PC-3 (cell line): ENCODE measurements at regions not wholly inside any gene's neighbourhood (a gene's known extent, or its start where the extent isn't known, plus 50 kb on each side); places are given as distances from the start of the nearest gene placed in this dataset.

Source experiments
- ATAC-seq: fragments of 200-7000 bp; cut with Tn5 transposase; 2 replicates; pipeline ENCODE4 v1.9.1; 2020; ENCODE audit warnings: mild to moderate bottlenecking, moderate library complexity
- BruUV-seq: library from RNA; stranded (reverse); fragments of 400-500 nt; replicated peaks from 2 replicates; lab custom pipeline; 2021; lab: Mats Ljungman, UMichigan
- CTCF ChIA-PET: fragments of 300-600 bp; sonication (Branson Sonifier 250); formaldehyde crosslinking; loops from one replicate; lab custom pipeline; 2022; ENCODE audit warnings: antibody characterized with exemption; lab: Charles Lee
- POLR2A ChIA-PET: fragments of 300-600 bp; sonication (Branson Sonifier 250); formaldehyde crosslinking; loops from one replicate; lab custom pipeline; 2022; ENCODE audit warnings: antibody characterized with exemption; ENCODE audit not compliant: unreplicated experiment; lab: Charles Lee
- DNase-seq: peaks from one replicate; pipeline ENCODE4 v3.0.0-alpha.2; 2015
- H2AFZ ChIP-seq: fragments of 300-600 bp; sonication (generic); 2 replicates; pipeline ENCODE4 v1.6.0; 2016; ENCODE audit warnings: antibody characterized with exemption, low read length
- H3F3A ChIP-seq: fragments of 300-600 bp; sonication (generic); one replicate; pipeline ENCODE4 v1.6.0; 2017; ENCODE audit warnings: antibody characterized with exemption, low read length, control low read depth, mild to moderate bottlenecking; ENCODE audit not compliant: unreplicated experiment
- H3K27ac ChIP-seq: fragments of 300-600 bp; sonication (generic); 2 replicates; pipeline ENCODE4 v1.5.1; 2016; ENCODE audit warnings: mild to moderate bottlenecking, low read length
- H3K27me3 ChIP-seq: fragments of 300-600 bp; sonication (generic); 2 replicates; pipeline ENCODE4 v1.6.1; 2016; ENCODE audit warnings: low read length, mixed read lengths
- H3K36me3 ChIP-seq: fragments of 300-600 bp; sonication (generic); 2 replicates; pipeline ENCODE4 v1.6.1; 2016; ENCODE audit warnings: low read depth, mixed run types, low read length, mixed read lengths
- H3K4me1 ChIP-seq: fragments of 300-600 bp; sonication (generic); 2 replicates; pipeline ENCODE4 v1.5.1; 2016; ENCODE audit warnings: low read length; ENCODE audit not compliant: insufficient read depth
- H3K4me2 ChIP-seq: fragments of 300-600 bp; sonication (generic); 2 replicates; pipeline ENCODE4 v1.6.0; 2016; ENCODE audit warnings: low read length
- H3K4me3 ChIP-seq: fragments of 300-600 bp; sonication (generic); 2 replicates; pipeline ENCODE4 v1.5.1; 2016; ENCODE audit warnings: mild to moderate bottlenecking, low read length, mixed read lengths
- H3K79me2 ChIP-seq: fragments of 300-600 bp; sonication (generic); 2 replicates; pipeline ENCODE4 v1.6.1; 2017; ENCODE audit warnings: low read length, mixed read lengths
- H3K9ac ChIP-seq: fragments of 300-600 bp; sonication (generic); 2 replicates; pipeline ENCODE4 v1.6.0; 2016; ENCODE audit warnings: mild to moderate bottlenecking, low read length
- H3K9me2 ChIP-seq: fragments of 300-600 bp; sonication (generic); replicated peaks from 2 replicates; pipeline ENCODE4 v1.6.1; 2016; ENCODE audit warnings: mixed run types, low read length, mixed read lengths
- H3K9me3 ChIP-seq: fragments of 300-600 bp; sonication (generic); 2 replicates; pipeline ENCODE4 v1.6.1; 2016; ENCODE audit warnings: low read length, mixed read lengths
- H4K20me1 ChIP-seq: fragments of 300-600 bp; sonication (generic); 2 replicates; pipeline ENCODE4 v1.6.1; 2016; ENCODE audit warnings: low read length, mixed read lengths
- EZH2 ChIP-seq: fragments of 300-600 bp; sonication (generic); IDR thresholded peaks from one replicate; pipeline ENCODE4 v1.6.1; 2017; ENCODE audit warnings: antibody characterized with exemption, mild to moderate bottlenecking, low read length; ENCODE audit not compliant: unreplicated experiment
- EZH2phosphoT487 ChIP-seq: fragments of 300-600 bp; sonication (generic); IDR thresholded peaks from 2 replicates; pipeline ENCODE4 v1.6.1; 2018; ENCODE audit warnings: mild to moderate bottlenecking, antibody characterized with exemption, low read length, borderline replicate concordance
- intact Hi-C: fragments of 100-400 bp; cut with micrococcal nuclease; formaldehyde crosslinking; loops from 2 replicates; pipeline ENCODE4 v1.9.0; 2023
- TF ChIP-seq, protein P1 (sequence below): fragments of 300-600 bp; sonication (generic); conservative IDR thresholded peaks from 2 replicates; pipeline ENCODE4 v1.5.1; 2017; ENCODE audit warnings: antibody characterized with exemption, low read depth, mild to moderate bottlenecking, low read length

DNA sequence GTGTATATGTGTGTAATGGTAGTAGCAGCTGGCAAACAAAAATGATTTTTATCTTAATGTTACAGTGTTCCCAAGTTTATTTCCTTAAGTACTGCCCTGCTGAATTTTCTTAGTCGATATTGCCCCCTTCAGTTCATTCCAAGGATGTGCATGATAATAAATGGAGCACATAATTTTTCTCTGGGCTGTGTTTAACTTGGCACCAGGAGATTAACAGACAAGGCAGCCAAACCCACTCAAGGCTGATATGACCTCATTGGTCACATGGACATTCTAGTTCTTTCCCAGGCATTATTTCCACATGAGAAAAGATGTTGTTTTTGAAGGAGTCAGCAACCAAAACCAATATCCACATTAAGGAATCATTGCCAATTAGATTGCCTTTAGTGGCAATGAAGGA, 61.8 kb downstream of the COX7C start:
- no TSS peak for BruUV-seq
- Histone ChIP-seq H3K27me3 (peaks cover 5% of the 10 kb centered on the region; the same call in 1 of the 2 replicates), H3K4me2 (no peak overlapping the region), H3K36me3 (no peaks in the 10 kb centered on the region), H4K20me1 (no peaks in the 10 kb centered on the region), H3F3A (no peaks in the 10 kb centered on the region), H2AFZ (no peak overlapping the region), H3K79me2 (no peaks in the 10 kb centered on the region), H3K9ac (no peak overlapping the region), H3K27ac (no peak overlapping the region), H3K9me3 (no peaks in the 10 kb centered on the region), H3K4me3 (no peak overlapping the region), H3K9me2 (no peaks in the 10 kb centered on the region), H3K4me1 (no peaks in the 10 kb centered on the region)
- intact Hi-C loops = loop anchor here (1.0 to 5.0 kb wide), 7 partner anchors 113 to 476 kb away; no protein-coding TSS in a partner anchor
- TF ChIP-seq EZH2phosphoT487 = no peak
- no peak for TF ChIP-seq EZH2
- TF ChIP-seq, protein P1, sequence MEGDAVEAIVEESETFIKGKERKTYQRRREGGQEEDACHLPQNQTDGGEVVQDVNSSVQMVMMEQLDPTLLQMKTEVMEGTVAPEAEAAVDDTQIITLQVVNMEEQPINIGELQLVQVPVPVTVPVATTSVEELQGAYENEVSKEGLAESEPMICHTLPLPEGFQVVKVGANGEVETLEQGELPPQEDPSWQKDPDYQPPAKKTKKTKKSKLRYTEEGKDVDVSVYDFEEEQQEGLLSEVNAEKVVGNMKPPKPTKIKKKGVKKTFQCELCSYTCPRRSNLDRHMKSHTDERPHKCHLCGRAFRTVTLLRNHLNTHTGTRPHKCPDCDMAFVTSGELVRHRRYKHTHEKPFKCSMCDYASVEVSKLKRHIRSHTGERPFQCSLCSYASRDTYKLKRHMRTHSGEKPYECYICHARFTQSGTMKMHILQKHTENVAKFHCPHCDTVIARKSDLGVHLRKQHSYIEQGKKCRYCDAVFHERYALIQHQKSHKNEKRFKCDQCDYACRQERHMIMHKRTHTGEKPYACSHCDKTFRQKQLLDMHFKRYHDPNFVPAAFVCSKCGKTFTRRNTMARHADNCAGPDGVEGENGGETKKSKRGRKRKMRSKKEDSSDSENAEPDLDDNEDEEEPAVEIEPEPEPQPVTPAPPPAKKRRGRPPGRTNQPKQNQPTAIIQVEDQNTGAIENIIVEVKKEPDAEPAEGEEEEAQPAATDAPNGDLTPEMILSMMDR = peak; percentile 91
- CTCF ChIA-PET = interaction anchor here (0.5 to 1.0 kb wide), 3 partner anchors 19 to 214 kb away, joined by 3 to 4 read pairs (median 3); no protein-coding TSS in a partner anchor
- DNase-seq (peak; percentile 79), ATAC-seq (peak; percentile 93)
- POLR2A ChIA-PET = interaction anchor here (0.7 kb wide), 1 partner anchor 177 kb away, joined by 3 read pairs; no protein-coding TSS in a partner anchor

DNA sequence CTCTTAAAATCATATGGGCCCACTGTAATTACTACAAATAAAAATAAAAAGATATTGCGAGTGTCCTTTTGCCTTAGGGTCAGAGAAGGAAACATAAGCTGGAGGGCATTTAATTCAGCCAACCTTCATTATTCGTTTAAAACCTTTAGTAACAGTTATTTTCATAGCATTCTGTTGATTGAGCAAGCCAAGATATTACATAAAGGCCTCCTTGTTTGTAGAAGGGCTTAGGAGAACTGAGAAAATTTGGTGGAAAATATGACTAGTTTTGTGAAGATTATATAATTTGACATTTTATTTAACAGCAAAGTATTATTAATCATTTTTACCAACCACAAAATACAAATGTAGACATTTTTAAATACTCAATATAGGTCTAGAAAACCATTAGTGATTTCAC, 62.2 kb downstream of the COX7C start:
- ATAC-seq (no peak), DNase-seq (no peak)
- POLR2A ChIA-PET = no interaction called here
- BruUV-seq = no TSS peak
- H3F3A ChIP-seq = no peaks in the 10 kb centered on the region
- H2AFZ ChIP-seq = no peak overlapping the region
- H3K4me2 ChIP-seq = no peak overlapping the region
- no peak overlapping the region for H3K9ac ChIP-seq
- intact Hi-C loops = loop anchor here (1.0 to 5.0 kb wide), 7 partner anchors 114 to 477 kb away; no protein-coding TSS in a partner anchor
- H3K4me3 ChIP-seq = no peak overlapping the region
- no peaks in the 10 kb centered on the region for H3K9me2 ChIP-seq
- no peaks in the 10 kb centered on the region for H3K79me2 ChIP-seq
- TF ChIP-seq EZH2 (no peak), EZH2phosphoT487 (no peak)
- TF ChIP-seq, protein P1 = no peak
- CTCF ChIA-PET = no interaction called here
- H3K27me3 ChIP-seq = peaks cover 5% of the 10 kb centered on the region; the same call in 1 of the 2 replicates
- no peaks in the 10 kb centered on the region for H3K9me3 ChIP-seq
- H3K36me3 ChIP-seq = no peaks in the 10 kb centered on the region
- no peaks in the 10 kb centered on the region for H4K20me1 ChIP-seq
- H3K27ac ChIP-seq = no peak overlapping the region
- H3K4me1 ChIP-seq = no peaks in the 10 kb centered on the region

DNA sequence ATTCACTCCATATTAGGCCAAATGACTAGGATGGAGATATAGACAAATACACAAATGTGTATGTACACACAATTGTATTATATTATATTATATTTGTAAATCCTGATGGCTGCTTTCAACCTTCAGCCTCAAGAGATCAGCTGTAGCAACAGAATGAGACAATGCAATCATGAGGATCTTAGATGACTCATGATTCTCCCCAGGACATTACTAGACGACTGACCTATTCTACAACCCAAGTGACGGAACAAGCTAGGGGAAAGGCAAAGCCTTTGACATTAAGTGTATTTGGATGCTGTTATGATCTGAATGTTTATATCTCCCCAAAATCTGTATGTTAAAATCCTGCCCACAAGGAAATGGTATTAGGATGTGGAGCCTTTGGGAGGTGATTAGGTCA, 66.5 kb downstream of the COX7C start:
- intact Hi-C loops = no loop called here
- no peaks in the 10 kb centered on the region for H3K36me3 ChIP-seq
- no peaks in the 10 kb centered on the region for H3K9me3 ChIP-seq
- no peak overlapping the region for H3K9ac ChIP-seq
- no peaks in the 10 kb centered on the region for H3K79me2 ChIP-seq
- BruUV-seq = no TSS peak
- ATAC-seq = peak; percentile 34; the same call in 1 of the 2 replicates
- no peaks in the 10 kb centered on the region for H3F3A ChIP-seq
- ChIA-PET CTCF (no interaction called here), POLR2A (interaction anchor here (0.6 kb wide), 1 partner anchor 291 kb away, joined by 4 read pairs; no protein-coding TSS in a partner anchor)
- TF ChIP-seq EZH2 (no peak), EZH2phosphoT487 (no peak)
- TF ChIP-seq, protein P1 = no peak
- no peaks in the 10 kb centered on the region for H4K20me1 ChIP-seq
- peak; percentile 44 for DNase-seq
- no peaks in the 10 kb centered on the region for H3K9me2 ChIP-seq
- no peak overlapping the region for H3K4me3 ChIP-seq
- H3K27ac ChIP-seq = no peak overlapping the region
- peaks cover 5% of the 10 kb centered on the region; the same call in 1 of the 2 replicates for H3K27me3 ChIP-seq
- H2AFZ ChIP-seq = no peak overlapping the region
- H3K4me1 ChIP-seq = no peaks in the 10 kb centered on the region
- no peak overlapping the region for H3K4me2 ChIP-seq
